ENCODE measurements at regions not wholly inside any gene's neighbourhood (a gene's known extent, or its start where the extent isn't known, plus 50 kb on each side); places are given as distances from the start of the nearest gene placed in this dataset.

DNA sequence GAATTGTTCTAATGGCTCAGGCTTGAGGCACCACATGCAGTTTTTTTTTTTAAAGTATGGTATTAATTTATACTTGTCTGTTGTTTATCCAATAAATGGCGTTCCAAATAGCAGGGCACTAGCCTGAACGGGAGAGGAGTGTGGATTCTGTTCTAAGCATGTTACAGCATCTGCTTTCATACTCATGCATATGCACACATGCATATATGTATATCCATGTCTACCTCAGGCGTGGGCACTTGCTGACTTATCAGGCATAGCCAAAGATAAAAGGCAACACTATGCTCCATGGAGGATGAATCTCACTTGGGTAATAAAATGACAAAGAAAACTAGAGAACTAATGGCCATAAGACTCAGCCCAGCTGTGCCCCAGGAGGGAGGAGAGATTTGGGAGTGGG, 393.8 kb downstream of the GADD45G start:
- TF ChIP-seq, protein P1, sequence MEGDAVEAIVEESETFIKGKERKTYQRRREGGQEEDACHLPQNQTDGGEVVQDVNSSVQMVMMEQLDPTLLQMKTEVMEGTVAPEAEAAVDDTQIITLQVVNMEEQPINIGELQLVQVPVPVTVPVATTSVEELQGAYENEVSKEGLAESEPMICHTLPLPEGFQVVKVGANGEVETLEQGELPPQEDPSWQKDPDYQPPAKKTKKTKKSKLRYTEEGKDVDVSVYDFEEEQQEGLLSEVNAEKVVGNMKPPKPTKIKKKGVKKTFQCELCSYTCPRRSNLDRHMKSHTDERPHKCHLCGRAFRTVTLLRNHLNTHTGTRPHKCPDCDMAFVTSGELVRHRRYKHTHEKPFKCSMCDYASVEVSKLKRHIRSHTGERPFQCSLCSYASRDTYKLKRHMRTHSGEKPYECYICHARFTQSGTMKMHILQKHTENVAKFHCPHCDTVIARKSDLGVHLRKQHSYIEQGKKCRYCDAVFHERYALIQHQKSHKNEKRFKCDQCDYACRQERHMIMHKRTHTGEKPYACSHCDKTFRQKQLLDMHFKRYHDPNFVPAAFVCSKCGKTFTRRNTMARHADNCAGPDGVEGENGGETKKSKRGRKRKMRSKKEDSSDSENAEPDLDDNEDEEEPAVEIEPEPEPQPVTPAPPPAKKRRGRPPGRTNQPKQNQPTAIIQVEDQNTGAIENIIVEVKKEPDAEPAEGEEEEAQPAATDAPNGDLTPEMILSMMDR (IDR thresholded peaks at IDR 0.05; ENCODE audit: low read length), result no peak
- TF ChIP-seq EZH2 (IDR thresholded peaks at IDR 0.05; ENCODE audit: borderline replicate concordance, low read length), result no peak

All from OCI-LY1 (cell line).